ENCODE measurements at regions not wholly inside any gene's neighbourhood (a gene's known extent, or its start where the extent isn't known, plus 50 kb on each side); places are given as distances from the start of the nearest gene placed in this dataset.

DNA sequence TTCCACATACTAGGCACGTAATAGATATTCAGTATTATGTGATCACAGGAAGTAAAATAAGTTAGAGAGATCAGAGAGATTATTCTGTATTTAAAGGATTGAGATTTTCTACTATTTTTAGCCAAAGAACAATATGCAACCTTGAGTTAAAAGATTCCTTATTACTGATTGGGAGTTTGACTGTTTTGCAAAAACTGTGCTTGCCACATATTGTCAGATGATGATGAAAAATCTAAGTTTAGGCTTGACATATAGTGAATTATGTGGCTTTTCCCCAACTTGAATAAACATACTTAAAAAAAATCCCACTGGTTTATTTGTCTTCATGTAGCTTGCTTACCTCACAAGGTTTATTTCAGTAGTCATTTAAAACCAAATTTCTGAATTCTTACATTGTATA, 194.4 kb downstream of the KCNRG start:
- peak; percentile 37 for FAIRE-seq

GRCh38 chr13:50213526-50213925, 198.3 kb downstream of the KCNRG start:
- Histone ChIP-seq H3K27ac (ENCODE audit: low read depth, low read length) (no peak overlapping the region), H4K20me1 (ENCODE audit: insufficient read depth, low read length) (no peaks in the 10 kb centered on the region), H3K79me2 (ENCODE audit: insufficient read depth, low read length) (no peaks in the 10 kb centered on the region), H3K4me1 (ENCODE audit: insufficient read depth, low read length) (peaks cover 13% of the 10 kb centered on the region), H3K4me3 (ENCODE audit: insufficient read depth, low read depth, low read length) (no peak overlapping the region), H2AFZ (ENCODE audit: low read depth, low read length) (no peak overlapping the region), H3K27me3 (ENCODE audit: insufficient read depth, low read length) (no peaks in the 10 kb centered on the region), H3K36me3 (ENCODE audit: insufficient read depth, low read length) (no peaks in the 10 kb centered on the region), H3K4me2 (ENCODE audit: low read length) (no peak overlapping the region), H3K9ac (ENCODE audit: low read length) (no peak overlapping the region), H3K9me3 (ENCODE audit: insufficient read depth, low read depth, low read length) (peaks cover 8% of the 10 kb centered on the region)
- peaks cover 2% of the 10 kb centered on the region for H3K36me3 Mint-ChIP-seq (ENCODE audit: low read depth, unreplicated experiment)
- H3K4me1 Mint-ChIP-seq (ENCODE audit: low read depth, unreplicated experiment): peaks cover 23% of the 10 kb centered on the region
- H3K27me3 Mint-ChIP-seq (ENCODE audit: low read depth, unreplicated experiment): no peaks in the 10 kb centered on the region
- FAIRE-seq (peak; percentile 5), DNase-seq (ENCODE audit: low read depth) (no peak)
- no peak overlapping the region for H3K4me3 Mint-ChIP-seq (ENCODE audit: unreplicated experiment)
- no peak overlapping the region for H3K27ac Mint-ChIP-seq (ENCODE audit: unreplicated experiment)
- TF ChIP-seq EZH2 (IDR thresholded peaks at IDR 0.05; ENCODE audit: insufficient read depth, low read length) (no peak), CTCF (IDR thresholded peaks at IDR 0.05; ENCODE audit: insufficient read depth, low read depth, low read length) (no peak)
- H3K9me3 Mint-ChIP-seq (ENCODE audit: unreplicated experiment): peaks cover 28% of the 10 kb centered on the region

More for the DNA sequence above, 194.4 kb downstream of the KCNRG start:
- peaks cover 16% of the 10 kb centered on the region for H3K9me3 Mint-ChIP-seq (ENCODE audit: unreplicated experiment)
- H3K27me3 Mint-ChIP-seq (ENCODE audit: low read depth, unreplicated experiment): no peaks in the 10 kb centered on the region
- Histone ChIP-seq H3K4me2 (ENCODE audit: low read length) (peak overlapping the region; percentile 81), H3K36me3 (ENCODE audit: insufficient read depth, low read length) (no peaks in the 10 kb centered on the region), H3K4me3 (ENCODE audit: insufficient read depth, low read depth, low read length) (no peak overlapping the region), H3K27ac (ENCODE audit: low read depth, low read length) (peak overlapping the region; percentile 87), H3K79me2 (ENCODE audit: insufficient read depth, low read length) (no peaks in the 10 kb centered on the region), H3K9me3 (ENCODE audit: insufficient read depth, low read depth, low read length) (peaks cover 8% of the 10 kb centered on the region), H3K9ac (ENCODE audit: low read length) (peak overlapping the region; percentile 74), H2AFZ (ENCODE audit: low read depth, low read length) (no peak overlapping the region), H3K27me3 (ENCODE audit: insufficient read depth, low read length) (no peaks in the 10 kb centered on the region), H3K4me1 (ENCODE audit: insufficient read depth, low read length) (peaks cover 20% of the 10 kb centered on the region), H4K20me1 (ENCODE audit: insufficient read depth, low read length) (no peaks in the 10 kb centered on the region)
- no peak overlapping the region for H3K4me3 Mint-ChIP-seq (ENCODE audit: unreplicated experiment)
- DNase-seq (ENCODE audit: low read depth): no peak
- H3K27ac Mint-ChIP-seq (ENCODE audit: unreplicated experiment): peak overlapping the region; percentile 88
- TF ChIP-seq CTCF (IDR thresholded peaks at IDR 0.05; ENCODE audit: insufficient read depth, low read depth, low read length): no peak
- peaks cover 24% of the 10 kb centered on the region for H3K4me1 Mint-ChIP-seq (ENCODE audit: low read depth, unreplicated experiment)
- H3K36me3 Mint-ChIP-seq (ENCODE audit: low read depth, unreplicated experiment): no peaks in the 10 kb centered on the region

GRCh38 chr13:50214514-50214913, 199.3 kb downstream of the KCNRG start:
- no peak overlapping the region for H2AFZ ChIP-seq (ENCODE audit: low read depth, low read length)
- peaks cover 5% of the 10 kb centered on the region for H3K4me1 ChIP-seq (ENCODE audit: insufficient read depth, low read length)
- no peak overlapping the region for H3K27ac Mint-ChIP-seq (ENCODE audit: unreplicated experiment)
- H3K9me3 ChIP-seq (ENCODE audit: insufficient read depth, low read depth, low read length): peaks cover 8% of the 10 kb centered on the region
- no peak for TF ChIP-seq CTCF (IDR thresholded peaks at IDR 0.05; ENCODE audit: insufficient read depth, low read depth, low read length)
- no peak for TF ChIP-seq EZH2 (IDR thresholded peaks at IDR 0.05; ENCODE audit: insufficient read depth, low read length)
- H3K27me3 Mint-ChIP-seq (ENCODE audit: low read depth, unreplicated experiment): no peaks in the 10 kb centered on the region
- H3K4me3 ChIP-seq (ENCODE audit: insufficient read depth, low read depth, low read length): no peak overlapping the region
- no peak overlapping the region for H3K9ac ChIP-seq (ENCODE audit: low read length)
- H3K27ac ChIP-seq (ENCODE audit: low read depth, low read length): no peak overlapping the region
- no peak overlapping the region for H3K4me3 Mint-ChIP-seq (ENCODE audit: unreplicated experiment)
- H4K20me1 ChIP-seq (ENCODE audit: insufficient read depth, low read length): no peaks in the 10 kb centered on the region
- peaks cover 28% of the 10 kb centered on the region for H3K9me3 Mint-ChIP-seq (ENCODE audit: unreplicated experiment)
- H3K4me2 ChIP-seq (ENCODE audit: low read length): no peak overlapping the region
- H3K4me1 Mint-ChIP-seq (ENCODE audit: low read depth, unreplicated experiment): peaks cover 16% of the 10 kb centered on the region
- no peaks in the 10 kb centered on the region for H3K27me3 ChIP-seq (ENCODE audit: insufficient read depth, low read length)
- H3K36me3 ChIP-seq (ENCODE audit: insufficient read depth, low read length): no peaks in the 10 kb centered on the region
- FAIRE-seq: no peak
- H3K79me2 ChIP-seq (ENCODE audit: insufficient read depth, low read length): no peaks in the 10 kb centered on the region
- H3K36me3 Mint-ChIP-seq (ENCODE audit: low read depth, unreplicated experiment): peaks cover 2% of the 10 kb centered on the region
- DNase-seq (ENCODE audit: low read depth): no peak

Measured in astrocyte (in vitro differentiated cells and primary cell).